Activated T-cell treated with anti-CD3 and anti-CD28 coated beads, Interleukin-2, amount 50 U/mL, for 72 hours (primary cell): ENCODE measurements at regions not wholly inside any gene's neighbourhood (a gene's known extent, or its start where the extent isn't known, plus 50 kb on each side); places are given as distances from the start of the nearest gene placed in this dataset.

Experiments used
- ATAC-seq, 2 donors: fragments of 150-1000 bp; cut with Tn5 transposase; replicated peaks in 1 of 2; 2 replicates each; pipeline ENCODE4 v1.10.0; 2021; ENCODE audit warnings: moderate library complexity in 2 of 2, mild to moderate bottlenecking in 1 of 2
- DNase-seq, 2 donors: peaks; one replicate each; pipeline ENCODE4 v3.0.0; 2021 to 2022; ENCODE audit warnings: mixed read lengths in 1 of 2
- H3K27ac Mint-ChIP-seq: one replicate; pipeline ENCODE4 v1.8.0; 2022; ENCODE audit warnings: mild to moderate bottlenecking, moderate library complexity, mixed read lengths
- H3K27me3 Mint-ChIP-seq: one replicate; pipeline ENCODE4 v1.8.0; 2022; ENCODE audit warnings: low read depth, mixed read lengths
- H3K36me3 Mint-ChIP-seq, 2 donors: one replicate each; pipeline ENCODE4 v1.8.0; 2022; ENCODE audit warnings: mixed read lengths in 2 of 2, mild to moderate bottlenecking in 1 of 2; ENCODE audit not compliant: insufficient read depth in 2 of 2
- H3K4me1 Mint-ChIP-seq: one replicate; pipeline ENCODE4 v1.8.0; 2022; ENCODE audit warnings: low read depth, mixed read lengths
- H3K4me3 Mint-ChIP-seq, 2 donors: one replicate each; pipeline ENCODE4 v1.8.0; 2022; ENCODE audit warnings: mild to moderate bottlenecking in 2 of 2, mixed read lengths in 2 of 2, moderate library complexity in 2 of 2
- H3K9me3 Mint-ChIP-seq, 2 donors: one replicate each; pipeline ENCODE4 v1.8.0; 2022; ENCODE audit warnings: mixed read lengths in 2 of 2

GRCh38 chr2:234841321-234842015, 110.3 kb upstream of the SH3BP4 start:
- ATAC-seq (no peak), DNase-seq (no peak)
- no peak overlapping the region for H3K27ac Mint-ChIP-seq
- no peaks in the 10 kb centered on the region for H3K9me3 Mint-ChIP-seq
- H3K36me3 Mint-ChIP-seq: no peaks in the 10 kb centered on the region
- H3K4me1 Mint-ChIP-seq: no peaks in the 10 kb centered on the region
- no peak overlapping the region for H3K4me3 Mint-ChIP-seq
- H3K27me3 Mint-ChIP-seq: no peaks in the 10 kb centered on the region

GRCh38 chr2:234840336-234840735, 111.5 kb upstream of the SH3BP4 start:
- DNase-seq (no peak), ATAC-seq (no peak)
- H3K27ac Mint-ChIP-seq: no peak overlapping the region
- H3K36me3 Mint-ChIP-seq: no peaks in the 10 kb centered on the region
- no peaks in the 10 kb centered on the region for H3K4me1 Mint-ChIP-seq
- H3K9me3 Mint-ChIP-seq: no peaks in the 10 kb centered on the region
- H3K4me3 Mint-ChIP-seq: no peak overlapping the region
- H3K27me3 Mint-ChIP-seq: no peaks in the 10 kb centered on the region

GRCh38 chr2:234839285-234839684, 112.5 kb upstream of the SH3BP4 start:
- Mint-ChIP-seq H3K4me1 (no peaks in the 10 kb centered on the region), H3K27ac (no peak overlapping the region), H3K9me3 (no peaks in the 10 kb centered on the region), H3K36me3 (no peaks in the 10 kb centered on the region), H3K4me3 (no peak overlapping the region), H3K27me3 (no peaks in the 10 kb centered on the region)
- ATAC-seq (no peak), DNase-seq (no peak)

DNA sequence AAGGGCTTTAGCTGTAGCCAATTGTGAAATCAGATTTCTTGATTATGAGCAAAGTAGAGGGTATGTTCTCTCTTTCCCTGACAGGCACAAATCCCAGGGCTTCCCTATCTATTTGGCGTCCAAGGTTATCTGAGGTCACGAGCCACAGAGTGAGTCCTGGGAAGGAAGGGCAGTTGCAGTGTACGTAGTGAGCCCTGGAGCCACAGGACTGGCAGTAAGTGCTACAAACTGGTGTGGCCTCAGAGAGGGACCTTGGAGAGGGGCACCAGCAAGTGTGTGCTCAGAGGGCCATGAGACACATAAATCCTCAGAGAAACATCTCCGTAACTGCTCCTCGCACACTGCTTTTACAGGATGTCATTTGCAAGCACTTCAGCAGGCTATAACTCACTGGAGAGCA, 115.5 kb upstream of the SH3BP4 start:
- Mint-ChIP-seq H3K36me3 (no peaks in the 10 kb centered on the region), H3K27ac (no peak overlapping the region), H3K4me3 (no peak overlapping the region), H3K27me3 (no peaks in the 10 kb centered on the region), H3K9me3 (no peaks in the 10 kb centered on the region), H3K4me1 (no peaks in the 10 kb centered on the region)
- DNase-seq (no peak), ATAC-seq (no peak)

DNA sequence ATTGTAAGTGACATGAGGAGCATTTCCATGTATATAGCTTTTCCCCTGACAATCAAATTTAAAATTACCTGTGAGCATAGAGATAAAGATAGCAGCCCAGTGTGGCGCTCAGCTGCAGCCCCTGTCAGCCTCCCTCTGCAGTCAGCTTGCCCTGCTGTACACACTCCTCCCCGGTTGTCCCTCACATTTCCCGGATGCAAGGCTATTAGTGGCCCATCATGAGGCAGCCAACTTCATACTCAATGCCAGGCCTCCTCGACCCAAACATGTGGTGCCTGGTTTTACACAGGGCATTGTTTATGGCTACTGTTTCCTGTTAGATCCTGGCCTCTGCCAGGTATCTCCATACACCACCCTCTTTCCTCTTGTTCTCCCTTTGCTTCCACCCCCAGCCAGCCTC, 116.1 kb upstream of the SH3BP4 start:
- Mint-ChIP-seq H3K4me3 (no peak overlapping the region), H3K9me3 (no peaks in the 10 kb centered on the region), H3K27ac (no peak overlapping the region), H3K4me1 (no peaks in the 10 kb centered on the region), H3K36me3 (no peaks in the 10 kb centered on the region), H3K27me3 (no peaks in the 10 kb centered on the region)
- DNase-seq (no peak), ATAC-seq (no peak)

DNA sequence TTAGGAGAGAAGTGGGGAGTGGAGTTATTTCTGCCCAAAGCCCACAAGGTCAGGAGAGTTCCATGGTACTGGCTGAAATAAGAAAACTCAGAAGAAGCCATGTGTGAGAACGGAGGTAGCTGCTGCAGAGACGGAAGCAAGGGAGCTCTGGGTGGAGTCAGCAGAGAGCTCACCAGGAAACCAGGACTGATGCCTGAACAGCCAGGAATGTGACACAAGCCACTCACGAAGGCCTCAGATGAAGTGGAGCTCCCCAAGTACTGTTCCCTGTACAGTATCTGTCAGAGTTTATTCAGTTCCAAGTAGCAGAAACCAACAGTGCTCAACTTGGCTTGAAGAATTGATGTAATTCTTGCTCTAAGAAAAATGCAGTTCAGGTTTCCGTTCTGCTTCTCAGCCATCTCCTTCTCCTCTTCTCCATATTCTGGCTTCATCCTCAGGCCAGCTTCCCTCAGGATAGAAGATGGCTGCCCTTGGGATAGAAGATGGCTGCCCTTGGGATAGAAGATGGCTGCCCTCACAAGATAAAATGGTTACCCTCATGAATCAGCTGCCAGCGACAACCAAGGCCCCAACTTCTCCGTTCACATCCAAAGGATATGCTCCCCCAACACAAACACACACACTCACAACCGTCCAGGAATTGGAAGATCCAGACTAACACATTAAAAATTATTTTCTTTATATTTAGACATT, 117.4 kb upstream of the SH3BP4 start:
- Mint-ChIP-seq H3K4me1 (no peaks in the 10 kb centered on the region), H3K27me3 (no peaks in the 10 kb centered on the region), H3K4me3 (no peak overlapping the region), H3K9me3 (no peaks in the 10 kb centered on the region), H3K27ac (no peak overlapping the region), H3K36me3 (no peaks in the 10 kb centered on the region)
- ATAC-seq: no peak
- DNase-seq: no peak

GRCh38 chr2:234830853-234831252, 121.0 kb upstream of the SH3BP4 start:
- H3K27ac Mint-ChIP-seq: no peak overlapping the region
- no peaks in the 10 kb centered on the region for H3K4me1 Mint-ChIP-seq
- H3K4me3 Mint-ChIP-seq: no peak overlapping the region
- H3K27me3 Mint-ChIP-seq: no peaks in the 10 kb centered on the region
- DNase-seq (no peak), ATAC-seq (no peak)
- no peaks in the 10 kb centered on the region for H3K9me3 Mint-ChIP-seq
- H3K36me3 Mint-ChIP-seq: no peaks in the 10 kb centered on the region

- ATAC-seq: no peak
- H3K9me3 Mint-ChIP-seq: no peaks in the 10 kb centered on the region
- H3K4me1 Mint-ChIP-seq: no peaks in the 10 kb centered on the region
- no peak for DNase-seq
- H3K27ac Mint-ChIP-seq: no peak overlapping the region
- H3K36me3 Mint-ChIP-seq: no peaks in the 10 kb centered on the region
- no peak overlapping the region for H3K4me3 Mint-ChIP-seq
- H3K27me3 Mint-ChIP-seq: no peaks in the 10 kb centered on the region
Measured at GRCh38 chr2:234829074-234829455, 122.8 kb upstream of the SH3BP4 start.

- DNase-seq (no peak), ATAC-seq (no peak)
- H3K27me3 Mint-ChIP-seq: no peaks in the 10 kb centered on the region
- H3K9me3 Mint-ChIP-seq: no peaks in the 10 kb centered on the region
- H3K4me3 Mint-ChIP-seq: no peak overlapping the region
- H3K4me1 Mint-ChIP-seq: no peaks in the 10 kb centered on the region
- H3K27ac Mint-ChIP-seq: no peak overlapping the region
- H3K36me3 Mint-ChIP-seq: no peaks in the 10 kb centered on the region
Measured at GRCh38 chr2:234828382-234829073, 123.3 kb upstream of the SH3BP4 start.

- Mint-ChIP-seq H3K36me3 (no peaks in the 10 kb centered on the region), H3K4me3 (no peak overlapping the region), H3K4me1 (no peaks in the 10 kb centered on the region), H3K27ac (no peak overlapping the region), H3K9me3 (no peaks in the 10 kb centered on the region), H3K27me3 (no peaks in the 10 kb centered on the region)
- DNase-seq: no peak
- ATAC-seq: no peak
Measured at GRCh38 chr2:234827096-234827860, 124.5 kb upstream of the SH3BP4 start.

GRCh38 chr2:234826681-234827080, 125.1 kb upstream of the SH3BP4 start:
- Mint-ChIP-seq H3K4me3 (no peak overlapping the region), H3K36me3 (no peaks in the 10 kb centered on the region), H3K27ac (no peak overlapping the region), H3K27me3 (no peaks in the 10 kb centered on the region), H3K4me1 (no peaks in the 10 kb centered on the region), H3K9me3 (no peaks in the 10 kb centered on the region)
- no peak for DNase-seq
- ATAC-seq: no peak

- H3K27ac Mint-ChIP-seq: no peak overlapping the region
Measured at GRCh38 chr2:234825616-234826015, 126.2 kb upstream of the SH3BP4 start.

DNA sequence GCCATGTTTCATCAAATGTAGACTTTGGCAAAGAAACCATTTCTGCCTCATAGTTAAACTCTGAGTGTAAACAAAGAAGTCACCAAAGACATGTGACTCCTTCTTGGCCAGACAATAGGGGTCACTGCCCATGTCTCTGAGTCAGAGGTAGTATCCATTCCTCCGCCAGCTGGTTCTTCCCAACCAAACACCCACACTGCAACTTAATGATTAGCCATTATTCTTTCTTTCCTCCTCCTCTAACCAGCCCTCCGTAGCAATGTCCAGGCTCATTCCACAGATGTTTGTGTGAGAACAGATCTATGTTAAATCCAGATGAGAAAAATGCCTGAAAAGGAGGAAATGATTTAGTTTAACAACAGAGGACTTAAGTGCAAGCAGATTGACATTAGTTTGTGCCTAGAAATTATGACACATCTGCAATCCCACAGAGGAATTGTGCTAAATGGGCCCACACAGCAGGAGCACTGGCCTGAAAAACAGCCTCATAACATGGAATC, 127.9 kb upstream of the SH3BP4 start:
- no peaks in the 10 kb centered on the region for H3K4me1 Mint-ChIP-seq
- H3K9me3 Mint-ChIP-seq: no peaks in the 10 kb centered on the region
- no peak overlapping the region for H3K27ac Mint-ChIP-seq
- no peaks in the 10 kb centered on the region for H3K27me3 Mint-ChIP-seq
- H3K36me3 Mint-ChIP-seq: no peaks in the 10 kb centered on the region
- no peak overlapping the region for H3K4me3 Mint-ChIP-seq
- ATAC-seq (no peak), DNase-seq (no peak)

More at GRCh38 chr2:234825616-234826015, 126.2 kb upstream of the SH3BP4 start:
- Mint-ChIP-seq H3K27me3 (no peaks in the 10 kb centered on the region), H3K36me3 (no peaks in the 10 kb centered on the region), H3K4me3 (no peak overlapping the region), H3K4me1 (no peaks in the 10 kb centered on the region), H3K9me3 (no peaks in the 10 kb centered on the region)
- ATAC-seq: no peak
- DNase-seq: no peak
